Progenitor cell of endocrine pancreas (in vitro differentiated cells): ENCODE measurements at regions not wholly inside any gene's neighbourhood (a gene's known extent, or its start where the extent isn't known, plus 50 kb on each side); places are given as distances from the start of the nearest gene placed in this dataset.

Experiments
- DNase-seq: peaks from one replicate; pipeline ENCODE4 v3.0.0; 2021; ENCODE audit warnings: low spot score; ENCODE audit not compliant: unreplicated experiment
- H3K27ac Mint-ChIP-seq: 2 replicates; pipeline ENCODE4 v1.8.0; 2021; ENCODE audit warnings: mild to moderate bottlenecking, moderate library complexity, mixed read lengths
- H3K27me3 Mint-ChIP-seq: 2 replicates; pipeline ENCODE4 v1.8.0; 2021; ENCODE audit warnings: mixed read lengths
- H3K36me3 Mint-ChIP-seq: 2 replicates; pipeline ENCODE4 v1.8.0; 2022; ENCODE audit warnings: mixed read lengths; ENCODE audit not compliant: insufficient read depth
- H3K4me1 Mint-ChIP-seq: 2 replicates; pipeline ENCODE4 v1.8.0; 2021; ENCODE audit warnings: low read depth, mixed read lengths
- H3K4me3 Mint-ChIP-seq: 2 replicates; pipeline ENCODE4 v1.8.0; 2021; ENCODE audit warnings: low read depth, mild to moderate bottlenecking, moderate library complexity, mixed read lengths
- H3K9me3 Mint-ChIP-seq: 2 replicates; pipeline ENCODE4 v1.8.0; 2021; ENCODE audit warnings: low read depth, mixed read lengths
- TF ChIP-seq, protein P1 (sequence below): fragments of 200-600 bp; sonication (generic); IDR thresholded peaks from one replicate; pipeline ENCODE4 v1.5.0; 2021; ENCODE audit warnings: antibody characterized with exemption, mild to moderate bottlenecking; ENCODE audit not compliant: unreplicated experiment

DNA sequence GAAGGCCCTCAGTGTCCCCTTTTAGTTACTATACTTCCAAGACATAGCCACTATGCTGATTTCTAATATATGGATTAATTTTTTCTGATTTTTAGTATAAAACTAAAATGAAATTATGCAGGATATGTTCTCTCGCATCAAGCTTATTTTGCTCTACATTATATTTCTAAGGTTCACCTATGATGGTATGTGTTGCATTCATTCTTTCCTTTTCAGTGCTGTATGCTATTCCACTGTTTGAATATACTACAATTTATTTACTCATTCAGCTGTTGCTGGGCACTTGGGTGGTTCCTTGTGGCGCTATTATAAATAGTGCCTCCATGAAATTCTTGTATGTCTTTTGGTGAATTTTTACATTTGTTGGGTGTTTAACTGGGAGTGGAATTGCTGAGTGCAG is 230.3 kb downstream of the ATG4C start:
- Mint-ChIP-seq H3K4me1 (peaks cover 12% of the 10 kb centered on the region), H3K36me3 (no peaks in the 10 kb centered on the region), H3K9me3 (no peaks in the 10 kb centered on the region), H3K27ac (no peak overlapping the region), H3K27me3 (no peaks in the 10 kb centered on the region), H3K4me3 (no peak overlapping the region)
- TF ChIP-seq, protein P1, sequence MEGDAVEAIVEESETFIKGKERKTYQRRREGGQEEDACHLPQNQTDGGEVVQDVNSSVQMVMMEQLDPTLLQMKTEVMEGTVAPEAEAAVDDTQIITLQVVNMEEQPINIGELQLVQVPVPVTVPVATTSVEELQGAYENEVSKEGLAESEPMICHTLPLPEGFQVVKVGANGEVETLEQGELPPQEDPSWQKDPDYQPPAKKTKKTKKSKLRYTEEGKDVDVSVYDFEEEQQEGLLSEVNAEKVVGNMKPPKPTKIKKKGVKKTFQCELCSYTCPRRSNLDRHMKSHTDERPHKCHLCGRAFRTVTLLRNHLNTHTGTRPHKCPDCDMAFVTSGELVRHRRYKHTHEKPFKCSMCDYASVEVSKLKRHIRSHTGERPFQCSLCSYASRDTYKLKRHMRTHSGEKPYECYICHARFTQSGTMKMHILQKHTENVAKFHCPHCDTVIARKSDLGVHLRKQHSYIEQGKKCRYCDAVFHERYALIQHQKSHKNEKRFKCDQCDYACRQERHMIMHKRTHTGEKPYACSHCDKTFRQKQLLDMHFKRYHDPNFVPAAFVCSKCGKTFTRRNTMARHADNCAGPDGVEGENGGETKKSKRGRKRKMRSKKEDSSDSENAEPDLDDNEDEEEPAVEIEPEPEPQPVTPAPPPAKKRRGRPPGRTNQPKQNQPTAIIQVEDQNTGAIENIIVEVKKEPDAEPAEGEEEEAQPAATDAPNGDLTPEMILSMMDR = no peak
- no peak for DNase-seq

DNA sequence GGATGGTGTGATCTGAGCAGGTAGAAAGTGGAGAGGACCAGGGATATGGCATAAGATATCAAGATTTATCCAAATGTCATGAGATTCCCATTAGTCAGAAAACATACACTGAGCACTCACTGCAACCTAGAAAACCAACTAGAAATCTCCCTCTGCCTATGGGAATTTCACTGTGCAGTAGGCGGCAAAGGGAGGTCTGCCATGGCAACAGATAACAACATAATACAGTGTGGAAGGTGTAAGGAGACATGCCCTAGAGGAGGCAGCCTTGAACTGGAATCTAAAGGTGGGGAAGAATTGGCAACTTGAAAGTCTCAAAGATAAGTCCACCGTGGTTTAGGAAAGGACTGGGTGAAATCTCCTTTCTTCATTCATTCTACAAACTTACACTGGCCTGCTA is 238.4 kb downstream of the ATG4C start:
- Mint-ChIP-seq H3K27ac (peak overlapping the region; percentile 21), H3K4me3 (no peak overlapping the region), H3K4me1 (peaks cover 5% of the 10 kb centered on the region), H3K9me3 (peaks cover 7% of the 10 kb centered on the region), H3K27me3 (no peaks in the 10 kb centered on the region), H3K36me3 (peaks cover 1% of the 10 kb centered on the region)
- TF ChIP-seq, protein P1 = no peak
- DNase-seq = no peak

DNA sequence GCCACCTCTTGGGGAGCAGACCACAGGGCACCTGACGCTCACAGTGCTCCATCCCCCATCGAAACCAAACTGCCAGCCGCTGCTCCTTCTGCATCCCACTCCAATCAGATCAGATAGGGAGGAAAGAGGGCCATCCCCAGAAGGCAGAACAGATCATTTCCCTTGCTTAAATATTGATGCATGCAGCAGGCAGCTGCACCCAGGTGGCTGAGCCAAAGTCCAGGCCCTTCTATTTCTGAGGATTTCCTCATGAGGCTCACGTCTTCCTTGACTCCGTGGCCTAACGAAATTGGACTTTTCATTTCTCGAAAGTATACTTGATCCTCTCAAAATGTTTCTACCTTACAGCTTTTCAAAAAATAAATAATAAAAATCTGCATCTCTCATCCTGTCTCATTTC is 239.2 kb downstream of the ATG4C start:
- H3K27me3 Mint-ChIP-seq = peaks cover 2% of the 10 kb centered on the region
- no peak for DNase-seq
- H3K27ac Mint-ChIP-seq = no peak overlapping the region
- TF ChIP-seq, protein P1 = no peak
- no peak overlapping the region for H3K4me3 Mint-ChIP-seq
- peaks cover 5% of the 10 kb centered on the region for H3K4me1 Mint-ChIP-seq
- peaks cover 1% of the 10 kb centered on the region for H3K36me3 Mint-ChIP-seq
- H3K9me3 Mint-ChIP-seq = peaks cover 7% of the 10 kb centered on the region

DNA sequence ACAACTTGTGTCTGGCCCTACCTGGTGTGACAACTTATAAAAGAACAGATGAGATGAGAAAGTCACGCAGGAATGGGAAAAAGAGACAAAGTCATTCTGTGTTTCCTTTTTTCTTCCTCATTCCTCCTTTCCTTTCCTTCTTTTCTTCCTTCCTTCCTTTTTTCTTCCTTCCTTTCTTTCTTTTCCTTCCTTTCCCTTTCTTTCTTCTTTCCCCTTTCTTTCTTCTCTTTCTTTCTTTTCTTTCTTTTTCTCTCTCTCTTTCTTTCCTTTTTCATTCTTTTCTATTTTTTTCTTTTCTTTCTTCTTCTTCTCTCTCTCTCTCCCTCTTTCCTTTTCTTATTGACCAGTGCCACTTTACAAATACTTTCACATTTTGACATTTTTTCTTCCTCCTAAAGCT is 239.7 kb downstream of the ATG4C start:
- Mint-ChIP-seq H3K27ac (no peak overlapping the region), H3K9me3 (peaks cover 7% of the 10 kb centered on the region), H3K36me3 (peaks cover 1% of the 10 kb centered on the region), H3K4me1 (peaks cover 5% of the 10 kb centered on the region), H3K4me3 (no peak overlapping the region), H3K27me3 (peaks cover 5% of the 10 kb centered on the region)
- no peak for DNase-seq
- TF ChIP-seq, protein P1 = no peak

DNA sequence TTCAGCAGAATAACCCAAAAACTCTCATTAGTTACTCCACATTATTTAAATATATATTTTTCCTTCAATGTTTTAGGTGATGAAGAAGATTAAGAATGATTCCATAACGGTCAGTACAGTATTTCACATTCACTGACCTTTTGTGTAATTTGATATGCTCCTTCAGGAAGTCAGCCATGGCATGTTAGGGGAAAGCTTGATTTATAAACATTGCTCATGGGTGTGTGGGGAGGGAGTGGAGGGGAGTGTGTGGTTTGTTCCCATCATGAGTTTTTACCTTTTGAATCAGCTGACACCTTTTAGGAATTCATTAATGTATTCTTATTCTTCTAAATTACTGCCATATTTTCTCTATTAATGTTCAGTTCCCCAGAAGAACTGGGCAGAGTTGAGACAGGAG is 240.2 kb downstream of the ATG4C start:
- Mint-ChIP-seq H3K27me3 (peaks cover 5% of the 10 kb centered on the region), H3K27ac (no peak overlapping the region), H3K4me3 (no peak overlapping the region), H3K36me3 (peaks cover 2% of the 10 kb centered on the region), H3K9me3 (peaks cover 9% of the 10 kb centered on the region), H3K4me1 (peaks cover 5% of the 10 kb centered on the region)
- TF ChIP-seq, protein P1 = no peak
- DNase-seq = no peak
